Tongue (tissue), 1 donor: ENCODE measurements at regions not wholly inside any gene's neighbourhood (a gene's known extent, or its start where the extent isn't known, plus 50 kb on each side); places are given as distances from the start of the nearest gene placed in this dataset.

Source experiments
- DNase-seq: peaks from one replicate; pipeline ENCODE4 v3.0.0-alpha.2; 2015

GRCh38 chr10:83582407-83583095, 556.8 kb upstream of the GHITM start:
- DNase-seq, result no peak

GRCh38 chr10:83585686-83586085, 553.6 kb upstream of the GHITM start:
- no peak for DNase-seq

GRCh38 chr10:83592337-83592935, 546.9 kb upstream of the GHITM start:
- no peak for DNase-seq

- no peak for DNase-seq
Measured at GRCh38 chr10:83603708-83604107, 535.6 kb upstream of the GHITM start.

GRCh38 chr10:83605783-83606630, 533.3 kb upstream of the GHITM start:
- DNase-seq, result peak; percentile 38

GRCh38 chr10:83607959-83608745, 531.2 kb upstream of the GHITM start:
- no peak for DNase-seq

GRCh38 chr10:83612050-83612449, 527.3 kb upstream of the GHITM start:
- DNase-seq, result no peak

- DNase-seq, result no peak
Measured at GRCh38 chr10:83612746-83613145, 526.6 kb upstream of the GHITM start.

GRCh38 chr10:83617172-83617571, 522.1 kb upstream of the GHITM start:
- DNase-seq, result no peak

- DNase-seq, result no peak
Measured at GRCh38 chr10:83617692-83618545, 521.4 kb upstream of the GHITM start.

GRCh38 chr10:83625831-83626360, 513.4 kb upstream of the GHITM start:
- DNase-seq, result no peak

GRCh38 chr10:83632701-83633100, 506.6 kb upstream of the GHITM start:
- no peak for DNase-seq

GRCh38 chr10:83633547-83633946, 505.8 kb upstream of the GHITM start:
- no peak for DNase-seq

- no peak for DNase-seq
Measured at GRCh38 chr10:83636826-83637225, 502.5 kb upstream of the GHITM start.

- no peak for DNase-seq
Measured at GRCh38 chr10:83647526-83647925, 491.8 kb upstream of the GHITM start.

- DNase-seq, result no peak
Measured at GRCh38 chr10:83648201-83648600, 491.1 kb upstream of the GHITM start.

GRCh38 chr10:83649471-83649870, 489.8 kb upstream of the GHITM start:
- no peak for DNase-seq

- DNase-seq, result no peak
Measured at GRCh38 chr10:83654689-83655088, 484.6 kb upstream of the GHITM start.

- no peak for DNase-seq
Measured at GRCh38 chr10:83656924-83657323, 482.4 kb upstream of the GHITM start.

- DNase-seq, result no peak
Measured at GRCh38 chr10:83657487-83657886, 481.8 kb upstream of the GHITM start.

GRCh38 chr10:83663918-83664317, 475.4 kb upstream of the GHITM start:
- DNase-seq, result no peak
